DMS153 (cell line): ENCODE measurements at regions not wholly inside any gene's neighbourhood (a gene's known extent, or its start where the extent isn't known, plus 50 kb on each side); places are given as distances from the start of the nearest gene placed in this dataset.

Experiments
- DNase-seq: peaks from one replicate; lab custom pipeline; 2025; lab: John Stamatoyannopoulos, UW

GRCh38 chr13:108437496-108437895 is 168.0 kb downstream of the TNFSF13B start:
- DNase-seq: no peak

DNA sequence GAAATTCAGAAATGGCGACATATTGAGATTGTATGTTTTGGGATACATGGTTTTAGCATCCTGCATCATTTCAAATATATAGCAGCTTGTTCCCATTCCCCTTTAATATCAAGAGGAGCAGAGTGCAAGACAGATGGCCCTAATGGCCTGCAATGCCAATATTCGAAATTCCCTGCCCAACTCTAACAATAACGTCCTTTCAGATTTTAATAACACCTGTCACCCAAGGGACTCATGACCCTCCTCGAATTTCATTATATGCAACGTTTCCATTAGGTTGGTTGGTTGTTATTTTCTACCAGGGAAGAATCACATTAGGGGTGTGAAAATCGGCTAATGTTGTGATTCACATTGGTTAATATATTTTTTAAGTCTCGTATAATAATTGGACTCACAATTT is 170.0 kb downstream of the TNFSF13B start:
- no peak for DNase-seq

DNA sequence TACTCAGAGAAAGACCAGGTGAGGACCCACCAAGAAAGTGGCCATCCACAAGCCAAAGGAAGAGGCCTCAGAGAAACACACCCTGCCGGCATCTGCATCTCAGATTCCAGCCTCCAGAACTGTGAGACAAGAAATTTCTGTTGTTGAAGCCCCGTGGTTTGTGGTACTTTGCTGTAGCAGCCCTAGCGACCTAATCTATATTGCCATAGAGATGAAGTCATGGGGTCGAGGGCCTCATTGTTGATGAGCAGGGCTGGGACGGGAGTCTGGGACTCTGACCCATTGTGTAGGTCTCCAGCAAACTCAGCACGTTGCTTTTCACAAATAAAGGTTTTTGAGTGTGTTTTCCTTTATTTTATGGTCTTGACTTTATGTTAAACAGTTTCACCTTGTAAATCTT is 174.9 kb downstream of the TNFSF13B start:
- DNase-seq: no peak

DNA sequence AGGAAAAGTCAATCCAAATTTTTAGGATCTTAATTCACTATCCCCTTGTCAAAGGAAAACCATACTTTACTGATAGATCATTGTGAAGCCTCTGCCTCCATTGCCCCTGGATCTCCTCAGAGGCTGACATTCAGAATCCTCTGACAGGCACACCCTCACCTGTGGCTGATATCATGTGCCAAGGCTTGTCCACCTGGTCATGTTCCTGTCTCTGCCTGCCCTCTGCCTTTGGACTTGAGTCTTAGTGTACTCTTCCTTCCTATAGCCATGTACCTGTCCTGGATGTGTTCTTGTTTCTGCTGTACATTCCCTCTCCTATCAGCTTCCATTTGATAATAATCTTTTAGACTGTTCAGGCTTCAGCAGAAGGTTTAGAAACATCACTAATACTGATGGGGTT is 179.4 kb downstream of the TNFSF13B start:
- DNase-seq: no peak

- no peak for DNase-seq
These were observed 178.3 kb upstream of the MYO16 start for GRCh38 chr13:108451121-108451520.

- no peak for DNase-seq
These were observed 174.1 kb upstream of the MYO16 start for GRCh38 chr13:108455320-108455719.

DNA sequence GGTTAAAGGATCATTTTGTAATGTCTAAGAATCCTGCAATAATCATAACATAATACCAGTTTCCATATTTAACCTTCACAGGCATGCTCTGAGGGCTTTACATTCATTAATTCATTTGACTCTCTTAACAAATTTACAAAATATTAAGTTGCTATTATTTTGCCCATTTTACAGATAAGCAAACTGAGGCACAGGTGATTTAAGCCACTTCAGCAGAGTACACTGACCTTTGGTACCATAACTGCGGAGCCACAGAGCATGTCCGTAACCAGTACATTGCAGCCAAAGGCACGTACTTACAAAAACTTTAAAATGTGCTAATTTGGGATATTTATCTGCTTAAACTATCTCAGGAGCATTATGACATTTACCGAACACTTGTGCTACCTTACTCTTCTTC is 169.4 kb upstream of the MYO16 start:
- DNase-seq: no peak

- DNase-seq: no peak
These were observed 168.7 kb upstream of the MYO16 start for GRCh38 chr13:108460746-108461145.

DNA sequence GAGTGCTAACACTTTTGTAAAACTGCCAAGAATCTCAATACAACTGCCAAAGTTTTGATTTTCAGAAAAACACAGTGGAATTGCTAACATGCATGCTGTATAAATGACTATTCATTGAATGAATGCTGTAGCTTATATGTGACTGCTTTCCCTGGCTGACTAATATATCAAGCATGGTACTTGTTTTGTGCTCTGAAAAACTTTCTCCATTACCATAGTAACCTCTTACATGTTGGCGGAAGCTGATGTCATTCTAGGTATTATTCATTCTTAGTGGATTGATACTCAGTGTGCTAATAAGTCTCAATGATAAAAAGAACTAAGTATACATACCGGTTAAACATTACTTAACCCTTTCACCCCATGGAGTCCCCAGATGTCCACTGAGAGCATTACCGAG is 166.1 kb upstream of the MYO16 start:
- no peak for DNase-seq

GRCh38 chr13:108470921-108471320 is 158.5 kb upstream of the MYO16 start:
- no peak for DNase-seq

DNA sequence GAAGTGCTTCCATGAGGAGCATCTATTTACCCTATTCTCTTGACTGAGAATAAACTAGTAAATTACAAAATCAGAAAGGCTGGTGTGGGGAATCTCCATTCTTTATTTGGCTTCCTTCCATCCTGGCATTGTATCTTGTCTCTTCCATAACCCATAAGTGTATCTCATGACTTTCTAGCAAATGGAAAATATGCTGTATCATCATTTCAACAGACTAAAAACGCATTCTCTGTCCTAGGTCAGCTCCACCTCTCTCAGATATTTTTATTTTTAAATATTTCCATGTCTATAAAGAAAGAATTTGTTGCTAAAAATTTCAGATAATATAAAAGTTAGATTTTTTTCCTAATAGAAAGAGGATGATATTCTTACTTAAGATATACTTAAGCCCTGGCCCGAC is 154.2 kb upstream of the MYO16 start:
- no peak for DNase-seq

- no peak for DNase-seq
These were observed 152.0 kb upstream of the MYO16 start for GRCh38 chr13:108477376-108477775.

DNA sequence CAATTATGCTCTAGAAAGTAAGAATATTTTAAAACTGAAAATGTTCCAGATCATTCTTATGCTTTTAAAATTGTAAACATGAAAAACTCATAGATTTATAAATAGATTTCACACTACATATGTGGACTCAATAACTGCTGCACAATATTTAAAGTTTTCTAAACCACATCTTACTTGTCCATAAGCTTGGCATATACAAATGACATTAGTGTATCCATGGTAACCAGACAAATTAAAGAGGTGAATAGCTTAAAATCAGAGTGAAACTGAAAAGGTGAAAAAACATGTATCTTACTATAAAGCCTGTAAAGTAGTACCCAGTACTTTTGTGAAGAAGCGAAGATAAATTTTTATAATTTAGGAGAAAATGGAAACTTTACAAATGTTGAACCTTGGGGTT is 151.2 kb upstream of the MYO16 start:
- DNase-seq: no peak

DNA sequence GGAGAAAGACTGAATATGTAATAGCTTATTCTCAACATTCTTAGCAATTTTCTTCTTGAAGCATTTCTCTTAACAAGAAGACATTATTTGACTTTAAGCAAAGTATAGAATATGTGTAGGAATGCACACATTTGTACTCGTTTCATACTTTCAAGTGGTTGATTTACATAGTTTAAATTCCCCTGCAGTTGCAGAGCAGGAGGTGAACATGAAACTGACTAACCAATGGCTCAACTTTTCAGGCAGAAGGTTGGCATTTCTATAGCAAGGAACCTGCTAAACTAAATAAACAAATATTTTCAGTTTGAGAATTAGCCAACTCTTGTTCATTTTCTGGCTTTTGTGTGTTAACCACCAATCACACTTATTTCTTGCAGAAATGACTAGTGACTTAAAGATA is 145.4 kb upstream of the MYO16 start:
- DNase-seq: no peak

DNA sequence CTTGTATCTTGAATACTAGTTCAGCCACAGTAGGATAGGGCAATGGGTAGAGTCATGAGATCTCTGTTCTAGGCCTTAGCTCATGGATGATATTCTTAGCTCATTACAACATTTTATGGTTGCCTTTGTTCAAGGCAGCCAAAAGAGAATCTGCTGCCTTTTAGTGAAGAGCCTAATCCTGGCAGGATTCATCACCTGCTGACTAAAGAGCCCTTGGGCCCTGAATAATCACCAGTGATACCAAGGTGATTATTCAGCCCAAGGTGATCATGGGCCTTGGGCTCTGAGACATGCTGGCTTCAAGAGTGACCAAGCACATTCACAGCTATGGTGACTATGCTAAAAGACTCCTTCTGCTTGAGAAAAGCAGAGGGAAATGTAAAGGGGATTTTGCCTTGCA is 143.3 kb upstream of the MYO16 start:
- DNase-seq: no peak

- no peak for DNase-seq
These were observed 134.3 kb upstream of the MYO16 start for GRCh38 chr13:108494991-108495645.

GRCh38 chr13:108495646-108496361 is 133.6 kb upstream of the MYO16 start:
- DNase-seq: no peak

GRCh38 chr13:108496362-108497210 is 132.8 kb upstream of the MYO16 start:
- no peak for DNase-seq

GRCh38 chr13:108500711-108501110 is 128.7 kb upstream of the MYO16 start:
- DNase-seq: no peak

- no peak for DNase-seq
These were observed 121.1 kb upstream of the MYO16 start for GRCh38 chr13:108508263-108508662.

GRCh38 chr13:108525827-108526226 is 103.6 kb upstream of the MYO16 start:
- DNase-seq: no peak

- DNase-seq: no peak
These were observed 103.1 kb upstream of the MYO16 start for GRCh38 chr13:108526286-108526685.

DNA sequence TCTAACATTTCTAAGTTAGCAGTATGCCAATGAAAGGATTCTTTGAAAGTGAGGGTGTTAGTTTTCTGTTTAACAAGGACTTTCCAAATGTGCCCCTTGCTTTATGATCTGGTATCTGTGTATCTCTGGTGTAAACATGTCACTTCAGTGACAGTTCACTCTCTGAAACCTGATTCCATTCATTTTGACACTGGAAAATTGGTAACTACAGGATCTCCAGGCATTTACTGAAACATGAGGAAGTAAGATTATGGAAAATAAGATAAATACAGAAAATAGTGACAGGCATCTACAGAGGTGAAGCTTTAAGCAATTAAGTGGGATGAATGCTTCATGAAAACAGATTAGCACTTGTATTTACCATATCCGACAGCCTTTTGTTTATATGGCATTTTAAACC is 101.6 kb upstream of the MYO16 start:
- DNase-seq: no peak
